AG20443 (cell line): ENCODE measurements at regions not wholly inside any gene's neighbourhood (a gene's known extent, or its start where the extent isn't known, plus 50 kb on each side); places are given as distances from the start of the nearest gene placed in this dataset.
"Not testable (repeated sequence)": the region's sequence is repeated elsewhere in the genome, so short reads cannot be mapped to it uniquely, and the experiment has no call there.

Source experiments
- DNase-seq: peaks from one replicate; pipeline ENCODE4 v3.0.0; 2012; ENCODE audit warnings: low spot score, mixed read lengths

DNA sequence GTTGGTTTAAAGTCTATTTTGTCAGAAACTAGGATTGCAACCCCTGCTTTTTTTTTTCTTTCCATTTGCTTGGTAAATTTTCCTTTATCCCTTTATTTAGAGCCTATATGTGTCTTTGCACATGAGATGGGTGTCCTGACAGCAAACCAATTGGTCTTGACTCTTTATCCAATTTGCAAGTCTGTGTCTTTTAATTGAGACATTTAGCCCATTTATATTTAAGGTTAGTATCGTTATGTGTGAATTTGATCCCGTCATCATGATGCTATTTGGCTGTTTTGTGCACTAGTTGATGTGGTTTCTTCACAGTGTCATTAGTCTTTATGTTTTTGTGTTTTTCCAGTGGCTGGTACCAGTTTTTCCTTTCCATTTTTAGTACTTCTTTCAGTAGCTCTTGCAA lies 127.7 kb upstream of the ZNF267 start:
- DNase-seq = no peak

- no peak for DNase-seq
Measured at GRCh38 chr16:31754998-31755615, 118.5 kb upstream of the ZNF267 start.

GRCh38 chr16:31764103-31764502 lies 109.5 kb upstream of the ZNF267 start:
- DNase-seq = no peak

DNA sequence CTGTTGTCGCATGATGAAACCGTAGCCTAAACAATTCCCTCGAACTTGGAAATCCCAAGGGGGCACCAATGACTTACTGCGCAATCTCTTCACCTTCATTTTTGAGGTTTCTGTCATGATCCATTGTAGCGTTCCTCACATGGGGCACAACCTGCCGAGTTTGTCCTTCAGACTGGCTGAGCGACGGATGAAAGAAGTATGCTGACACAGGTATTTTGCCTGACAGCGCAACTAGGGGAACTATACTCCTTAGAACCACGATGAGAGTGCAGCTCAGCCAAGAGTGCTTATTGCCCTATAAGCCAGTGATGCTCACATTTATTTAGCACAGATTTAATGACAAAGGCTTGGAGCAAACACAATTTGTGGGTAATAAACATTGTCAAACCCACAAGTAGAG lies 106.3 kb upstream of the ZNF267 start:
- DNase-seq = no peak

DNA sequence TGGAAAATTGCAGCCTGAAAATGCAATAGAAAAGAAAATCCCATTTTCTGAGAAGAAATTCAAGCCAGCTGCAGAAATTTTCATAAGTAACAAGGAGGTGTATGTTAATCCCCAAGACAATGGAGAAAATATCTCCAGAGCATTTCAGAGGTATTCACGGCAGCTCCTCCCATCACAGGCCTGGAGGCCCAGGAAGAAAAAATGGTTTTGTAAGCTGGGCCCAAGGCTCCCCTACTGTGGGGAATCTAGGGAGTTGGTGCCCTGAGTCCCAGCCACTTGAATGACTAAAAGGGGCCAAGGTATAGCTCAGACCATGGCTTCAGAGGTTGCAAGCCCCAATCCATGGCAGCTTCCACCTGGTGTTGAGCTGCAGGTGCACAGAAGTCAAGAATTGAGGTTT lies 93.3 kb upstream of the ZNF267 start:
- DNase-seq = no peak

DNA sequence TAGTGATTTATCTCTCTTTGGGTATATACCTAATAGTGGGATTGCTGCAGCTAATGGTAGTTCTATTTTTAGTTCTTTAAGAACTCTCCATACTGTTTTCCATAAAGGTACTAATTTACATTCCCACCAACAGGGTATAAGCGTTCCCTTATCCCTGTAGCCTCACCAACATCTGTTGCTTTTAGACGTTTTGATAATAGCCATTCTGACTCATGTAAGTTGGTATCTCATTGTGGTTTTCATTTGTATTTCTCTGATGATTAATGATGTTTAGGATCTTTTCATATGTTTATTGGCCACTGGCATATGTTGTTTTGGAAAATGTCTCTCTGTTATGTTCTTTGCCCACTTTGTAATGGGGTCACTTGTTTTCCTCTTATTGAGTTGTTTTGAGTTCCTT lies 88.5 kb upstream of the ZNF267 start:
- DNase-seq = no peak

DNA sequence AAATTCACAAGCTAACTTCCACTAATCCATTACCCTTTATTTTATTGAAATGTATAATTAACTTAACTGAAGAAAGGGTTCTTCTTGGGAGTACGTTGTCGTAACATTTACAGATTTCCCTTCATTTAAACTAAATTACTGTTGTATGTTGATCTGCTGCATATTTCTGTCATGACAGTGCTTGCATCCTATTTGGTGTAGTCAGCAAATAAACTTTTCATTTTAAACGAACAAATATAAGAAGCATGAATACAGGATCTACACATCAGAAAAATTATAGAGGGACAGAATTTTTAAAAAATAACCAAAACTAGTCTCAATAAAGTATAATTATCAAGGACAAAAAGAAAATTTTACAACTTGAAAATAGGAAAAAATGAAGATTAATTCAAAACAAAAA lies 66.5 kb upstream of the ZNF267 start:
- no peak for DNase-seq

GRCh38 chr16:31810863-31811262 lies 62.7 kb upstream of the ZNF267 start:
- no peak for DNase-seq

GRCh38 chr16:31816141-31816540 lies 57.5 kb upstream of the ZNF267 start:
- not testable (repeated sequence) for DNase-seq

GRCh38 chr16:31819386-31819785 lies 54.2 kb upstream of the ZNF267 start:
- no peak for DNase-seq

- no peak for DNase-seq
Measured at GRCh38 chr16:31819948-31820347, 53.7 kb upstream of the ZNF267 start.
